G401.6 (cell line): ENCODE measurements at regions not wholly inside any gene's neighbourhood (a gene's known extent, or its start where the extent isn't known, plus 50 kb on each side); places are given as distances from the start of the nearest gene placed in this dataset.

Source experiments
- FAIRE-seq: peaks from 2 replicates; lab custom pipeline; 2012; peaks lifted over from hg19 to GRCh38; lab: Jason Lieb, UNC

- no peak for FAIRE-seq
Measured at GRCh38 chr1:115412733-115413132, 74.7 kb upstream of the NGF start.

GRCh38 chr1:115412286-115412685 is 74.2 kb upstream of the NGF start:
- no peak for FAIRE-seq

GRCh38 chr1:115411371-115412063 is 73.5 kb upstream of the NGF start:
- FAIRE-seq, result no peak

- FAIRE-seq, result no peak
Measured at GRCh38 chr1:115409094-115410015, 71.3 kb upstream of the NGF start.

GRCh38 chr1:115408533-115408932 is 70.5 kb upstream of the NGF start:
- no peak for FAIRE-seq

GRCh38 chr1:115404911-115405310 is 66.9 kb upstream of the NGF start:
- no peak for FAIRE-seq

GRCh38 chr1:115402753-115403184 is 64.7 kb upstream of the NGF start:
- FAIRE-seq, result no peak

- no peak for FAIRE-seq
Measured at GRCh38 chr1:115401676-115402075, 63.6 kb upstream of the NGF start.

- FAIRE-seq, result no peak
Measured at GRCh38 chr1:115400891-115401290, 62.8 kb upstream of the NGF start.

GRCh38 chr1:115400426-115400825 is 62.4 kb upstream of the NGF start:
- no peak for FAIRE-seq

- no peak for FAIRE-seq
Measured at GRCh38 chr1:115398745-115399144, 60.7 kb upstream of the NGF start.
